Effector CD4-positive, alpha-beta T cell (primary cell): ENCODE measurements at regions not wholly inside any gene's neighbourhood (a gene's known extent, or its start where the extent isn't known, plus 50 kb on each side); places are given as distances from the start of the nearest gene placed in this dataset.
"Not testable (repeated sequence)": the region's sequence is repeated elsewhere in the genome, so short reads cannot be mapped to it uniquely, and the experiment has no call there.

Experiments used
- DNase-seq: peaks from one replicate; pipeline ENCODE4 v3.0.0-alpha.2; 2020

- no peak for DNase-seq
These were observed 277.3 kb upstream of the KLF3 start for GRCh38 chr4:38386654-38387188.

GRCh38 chr4:38387348-38387747 lies 276.7 kb upstream of the KLF3 start:
- no peak for DNase-seq

- DNase-seq: no peak
These were observed 276.2 kb upstream of the KLF3 start for GRCh38 chr4:38387819-38388218.

- not testable (repeated sequence) for DNase-seq
These were observed 275.1 kb upstream of the KLF3 start for GRCh38 chr4:38388907-38389306.

- no peak for DNase-seq
These were observed 272.9 kb upstream of the KLF3 start for GRCh38 chr4:38390969-38391545.

GRCh38 chr4:38392223-38392855 lies 271.7 kb upstream of the KLF3 start:
- DNase-seq: no peak

- DNase-seq: no peak
These were observed 267.9 kb upstream of the KLF3 start for GRCh38 chr4:38396091-38396490.

GRCh38 chr4:38396845-38397547 lies 267.0 kb upstream of the KLF3 start:
- no peak for DNase-seq

- DNase-seq: no peak
These were observed 263.1 kb upstream of the KLF3 start for GRCh38 chr4:38400946-38401345.

- DNase-seq: no peak
These were observed 257.8 kb upstream of the KLF3 start for GRCh38 chr4:38406243-38406642.

GRCh38 chr4:38409852-38410251 lies 254.1 kb upstream of the KLF3 start:
- DNase-seq: no peak

GRCh38 chr4:38411092-38411491 lies 252.9 kb upstream of the KLF3 start:
- DNase-seq: no peak

GRCh38 chr4:38411981-38412536 lies 251.9 kb upstream of the KLF3 start:
- no peak for DNase-seq

GRCh38 chr4:38413524-38414341 lies 250.3 kb upstream of the KLF3 start:
- no peak for DNase-seq

GRCh38 chr4:38414410-38414809 lies 249.6 kb upstream of the KLF3 start:
- DNase-seq: no peak

GRCh38 chr4:38415682-38416081 lies 248.3 kb upstream of the KLF3 start:
- DNase-seq: no peak

GRCh38 chr4:38416450-38417014 lies 247.5 kb upstream of the KLF3 start:
- DNase-seq: no peak

- DNase-seq: not testable (repeated sequence)
These were observed 243.7 kb upstream of the KLF3 start for GRCh38 chr4:38420254-38420653.

GRCh38 chr4:38422850-38423249 lies 241.1 kb upstream of the KLF3 start:
- DNase-seq: no peak

GRCh38 chr4:38424151-38424871 lies 239.7 kb upstream of the KLF3 start:
- DNase-seq: no peak

- no peak for DNase-seq
These were observed 237.5 kb upstream of the KLF3 start for GRCh38 chr4:38426532-38426931.

- DNase-seq: no peak
These were observed 233.2 kb upstream of the KLF3 start for GRCh38 chr4:38430841-38431240.
